GM18951 (cell line): ENCODE measurements at regions not wholly inside any gene's neighbourhood (a gene's known extent, or its start where the extent isn't known, plus 50 kb on each side); places are given as distances from the start of the nearest gene placed in this dataset.

Source experiments
- POLR2A ChIP-seq: IDR thresholded peaks from 4 replicates; pipeline ENCODE4 v1.6.1; 2011; ENCODE audit warnings: mild to moderate bottlenecking; ENCODE audit not compliant: insufficient read length, insufficient read depth; ENCODE audit errors: extremely low read depth
- in situ Hi-C: fragments of 300-500 bp; cut with MboI; formaldehyde crosslinking; loops from one replicate; pipeline ENCODE4 v1.12.0; 2022; ENCODE audit warnings: low sequenced_read_pairs, mixed read lengths, inconsistent platforms; ENCODE audit not compliant: unreplicated experiment

DNA sequence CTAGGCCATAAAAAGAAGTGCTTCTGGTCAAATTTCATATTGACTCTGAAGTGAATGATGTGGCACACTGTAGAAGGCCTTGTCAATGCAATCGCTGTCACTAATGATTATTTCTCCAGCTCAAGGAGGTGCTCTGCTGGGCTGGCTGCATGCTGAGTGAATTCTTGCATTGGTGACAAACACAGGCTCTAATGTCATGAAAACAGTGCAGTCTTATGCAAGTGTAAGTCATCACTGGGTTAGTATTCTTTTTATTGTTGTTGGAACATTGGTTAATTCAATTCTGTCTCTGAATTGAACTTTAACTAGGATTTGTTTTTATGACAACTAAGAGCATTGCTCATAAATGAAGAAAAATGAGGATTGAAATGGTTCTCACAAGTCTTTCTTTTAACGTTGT lies 57.3 kb upstream of the CD180 start:
- in situ Hi-C loops = no loop called here
- no peak for TF ChIP-seq POLR2A

DNA sequence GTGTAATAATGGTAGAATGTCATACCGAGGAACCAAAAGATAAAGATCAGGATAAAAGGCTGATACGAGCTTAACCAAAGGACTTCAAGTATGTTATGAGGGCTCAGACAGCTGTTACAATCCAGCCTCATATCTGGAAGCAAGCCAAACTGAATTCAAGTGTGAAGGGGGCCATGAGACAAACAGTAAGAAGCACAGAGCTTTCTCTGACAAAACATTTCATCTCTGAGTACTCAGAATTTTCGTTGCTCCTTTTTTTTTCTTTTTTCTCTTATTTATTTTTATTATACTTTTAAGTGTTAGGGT lies 52.9 kb upstream of the CD180 start:
- no peak for TF ChIP-seq POLR2A
- in situ Hi-C loops = loop anchor here (5.0 kb wide), 1 partner anchor 1003 kb away; no protein-coding TSS in a partner anchor

DNA sequence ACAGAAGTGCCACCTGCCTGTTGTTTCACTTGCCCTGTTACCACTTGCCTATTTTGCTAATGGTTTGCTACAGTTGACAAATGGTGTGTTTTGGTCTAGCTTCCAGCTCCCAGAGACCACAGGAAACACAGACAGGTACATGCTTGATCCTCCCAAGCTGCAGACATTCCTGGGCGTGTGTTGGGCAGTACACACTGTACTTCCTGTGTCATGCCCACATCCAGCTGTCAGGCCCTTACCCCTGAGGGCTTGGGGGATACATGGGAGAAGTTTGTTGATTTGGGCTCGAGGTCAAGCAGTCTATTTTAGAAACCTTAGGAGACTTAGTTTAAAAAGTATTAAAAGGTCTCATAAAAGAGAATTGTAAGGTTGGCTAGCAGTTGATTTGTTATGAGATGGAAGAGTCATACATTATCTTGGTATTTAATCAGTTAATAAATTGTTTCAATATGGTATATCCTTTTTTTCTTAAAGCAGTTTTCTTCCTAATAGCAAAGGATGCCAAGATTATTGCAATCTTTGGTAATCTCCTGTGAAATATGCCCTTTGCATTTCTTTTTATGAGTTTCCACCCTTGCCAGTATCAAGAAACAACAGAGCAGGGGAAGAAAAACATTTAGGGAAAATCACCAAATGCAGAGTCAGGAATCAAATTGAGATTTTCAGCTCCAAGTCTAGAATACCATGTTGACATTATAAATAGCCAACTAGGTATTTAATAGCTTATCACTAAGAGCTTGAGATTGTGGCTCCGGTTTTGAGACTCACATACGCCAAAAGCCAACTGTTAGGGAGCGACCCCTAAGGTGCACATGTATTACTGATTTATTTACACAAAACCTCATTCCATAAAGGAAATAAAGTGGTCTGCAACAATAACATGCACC lies 52.3 kb upstream of the CD180 start:
- in situ Hi-C loops = loop anchor here (5.0 kb wide), 1 partner anchor 1003 kb away; no protein-coding TSS in a partner anchor

DNA sequence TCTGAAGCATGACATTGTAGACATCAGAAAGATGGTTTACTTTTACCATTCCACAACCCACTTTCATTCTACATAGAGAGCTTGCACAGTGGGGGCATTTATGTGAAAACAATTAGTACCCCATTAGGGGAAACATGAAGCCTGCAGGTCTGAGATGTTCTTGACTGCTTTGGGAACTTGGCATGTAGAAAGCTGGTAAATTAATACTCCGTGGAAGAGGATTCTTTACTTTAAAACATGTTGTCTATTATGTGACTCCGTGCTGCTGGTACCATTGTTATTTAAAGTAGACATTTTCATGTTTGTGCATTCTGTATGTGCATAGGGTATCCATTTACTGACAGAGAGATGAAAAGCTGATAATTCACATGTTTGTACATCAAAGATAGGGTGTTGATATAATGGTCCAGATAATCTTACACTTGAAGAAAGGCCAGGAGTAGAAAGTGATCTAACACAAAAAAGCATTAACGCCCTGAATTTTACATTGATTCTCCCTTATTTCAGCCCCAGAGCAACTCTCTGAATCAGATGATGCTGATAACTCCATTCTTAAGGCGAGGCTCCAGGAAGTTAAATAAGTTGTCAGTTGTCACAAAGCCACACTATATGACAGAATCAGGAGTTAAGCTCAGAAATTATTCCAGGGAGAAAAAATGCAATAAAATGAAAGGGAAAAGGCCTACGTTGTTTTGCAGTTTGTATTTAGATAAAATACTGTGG lies 50.1 kb upstream of the CD180 start:
- no peak for TF ChIP-seq POLR2A
- in situ Hi-C loops = loop anchor here (5.0 kb wide), 1 partner anchor 1006 kb away; no protein-coding TSS in a partner anchor

More for the DNA sequence above, 52.3 kb upstream of the CD180 start:
- TF ChIP-seq POLR2A = no peak
